GM21528 (cell line): ENCODE measurements at regions not wholly inside any gene's neighbourhood (a gene's known extent, or its start where the extent isn't known, plus 50 kb on each side); places are given as distances from the start of the nearest gene placed in this dataset.
"Not testable (repeated sequence)": the region's sequence is repeated elsewhere in the genome, so short reads cannot be mapped to it uniquely, and the experiment has no call there.

Source experiments
- ATAC-seq: cut with Tn5 transposase; IDR thresholded peaks from one replicate; pipeline ENCODE4 v1.9.1; 2021; ENCODE audit warnings: mild to moderate bottlenecking, moderate library complexity; ENCODE audit not compliant: unreplicated experiment, low FRiP score

DNA sequence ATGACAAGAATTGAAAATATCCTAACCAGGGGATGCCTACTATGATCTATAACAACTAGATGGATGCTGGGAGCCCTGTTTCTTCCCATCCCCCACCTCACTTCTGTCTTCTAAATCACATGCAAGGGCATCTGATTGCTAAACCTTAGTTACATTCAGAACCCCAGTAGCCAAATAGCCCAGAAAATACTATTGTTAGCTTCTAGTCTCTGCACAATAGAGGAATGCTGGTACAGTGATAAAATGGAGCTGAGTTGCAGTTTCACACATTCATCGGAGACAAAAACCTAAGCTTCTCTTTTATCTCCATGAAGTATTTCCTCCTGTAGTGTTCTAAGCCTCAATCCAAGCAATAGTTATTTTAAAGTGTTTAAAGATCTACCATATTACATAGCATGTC, 942.9 kb downstream of the RPS29 start:
- ATAC-seq = no peak

DNA sequence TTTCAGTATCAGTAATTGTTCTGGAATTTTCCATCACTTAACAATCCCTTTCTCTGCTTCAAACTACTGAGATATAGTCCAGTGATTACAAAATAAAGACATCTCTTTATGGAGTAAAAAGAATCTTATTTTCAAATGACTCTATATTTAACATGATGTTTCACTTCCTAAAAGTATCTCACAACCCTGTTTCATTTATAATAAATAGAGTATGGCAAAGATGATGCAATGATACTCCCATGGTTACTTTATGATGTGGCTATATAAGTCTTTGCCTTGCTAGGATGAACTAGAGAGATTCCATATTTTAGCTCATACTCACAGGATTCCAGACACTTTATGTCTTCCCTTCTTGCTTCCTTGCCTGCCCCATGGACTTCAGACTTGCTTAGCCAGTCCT, 953.5 kb upstream of the MDGA2 start:
- no peak for ATAC-seq

DNA sequence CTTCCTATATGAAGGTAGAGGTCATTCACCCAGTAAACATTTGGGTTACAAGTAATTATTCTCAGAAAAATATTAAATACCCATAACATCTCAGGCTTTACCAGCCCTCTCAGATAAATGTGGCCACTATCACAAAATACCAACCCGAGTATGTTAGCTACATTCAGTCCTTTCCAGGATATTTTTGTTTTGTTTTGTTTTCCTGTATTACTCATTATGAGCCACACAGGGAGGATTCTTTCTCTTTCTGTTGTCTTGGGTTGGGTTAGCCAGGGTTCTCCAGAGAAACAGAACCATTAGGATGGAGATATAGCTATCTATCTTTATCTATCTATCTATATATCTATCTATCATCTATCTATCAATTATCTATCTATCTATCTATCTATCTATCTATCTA, 947.6 kb upstream of the MDGA2 start:
- ATAC-seq = no peak

DNA sequence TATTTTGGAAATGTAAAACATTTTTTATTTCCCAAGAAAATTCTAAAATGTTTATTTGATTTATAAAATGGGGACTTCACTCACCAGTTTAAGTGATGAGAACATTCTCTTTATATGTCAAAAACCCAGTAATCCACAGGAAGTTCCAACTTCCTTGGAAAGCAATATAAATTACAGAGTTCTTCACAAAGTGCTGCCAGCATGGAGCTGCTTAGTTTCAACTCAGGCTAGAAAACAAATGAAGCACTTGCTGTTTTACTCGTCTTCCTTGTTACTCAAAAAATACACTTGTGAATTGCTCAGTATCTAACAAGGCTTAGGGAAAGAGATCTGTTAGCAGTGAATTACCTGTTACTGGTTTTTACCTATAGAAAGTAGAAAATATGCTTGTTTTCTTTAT, 942.7 kb upstream of the MDGA2 start:
- no peak for ATAC-seq

DNA sequence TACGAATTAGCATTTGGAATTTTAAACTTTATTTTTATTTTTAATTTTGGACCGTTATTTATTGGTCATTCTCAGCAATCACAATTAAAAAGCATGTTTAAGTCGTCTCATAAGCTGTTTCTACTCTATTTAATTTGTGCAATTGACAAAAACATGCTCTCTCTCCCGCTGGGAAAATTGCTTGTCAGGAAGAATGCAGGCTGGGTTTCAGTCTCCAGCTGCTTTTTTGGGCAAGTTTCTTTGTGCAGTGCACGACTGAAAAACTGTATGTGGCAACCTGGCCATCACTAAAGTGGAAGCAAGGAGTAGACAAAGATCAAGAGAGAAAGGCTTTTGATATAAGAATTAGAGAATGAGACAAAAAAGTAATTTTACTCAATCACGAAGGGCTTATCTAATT, 941.5 kb upstream of the MDGA2 start:
- no peak for ATAC-seq

DNA sequence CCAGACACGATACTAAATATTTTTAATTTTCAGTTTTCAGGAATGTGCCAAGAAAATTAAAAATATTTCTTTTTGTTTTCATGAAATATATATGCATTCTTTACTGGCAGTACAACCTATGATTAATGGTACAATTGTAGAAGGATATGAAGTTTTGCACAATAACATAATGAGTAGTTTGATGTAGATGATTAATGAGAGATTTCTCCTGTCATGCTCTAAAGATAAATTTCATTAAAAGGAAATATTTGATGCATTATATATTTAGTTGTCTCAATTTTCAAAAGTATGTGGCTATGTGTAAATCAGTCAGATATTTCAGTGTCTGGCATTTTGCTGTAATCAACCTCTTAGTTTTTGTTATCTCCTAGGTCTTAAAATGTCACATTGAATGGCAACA, 940.2 kb upstream of the MDGA2 start:
- ATAC-seq = no peak

DNA sequence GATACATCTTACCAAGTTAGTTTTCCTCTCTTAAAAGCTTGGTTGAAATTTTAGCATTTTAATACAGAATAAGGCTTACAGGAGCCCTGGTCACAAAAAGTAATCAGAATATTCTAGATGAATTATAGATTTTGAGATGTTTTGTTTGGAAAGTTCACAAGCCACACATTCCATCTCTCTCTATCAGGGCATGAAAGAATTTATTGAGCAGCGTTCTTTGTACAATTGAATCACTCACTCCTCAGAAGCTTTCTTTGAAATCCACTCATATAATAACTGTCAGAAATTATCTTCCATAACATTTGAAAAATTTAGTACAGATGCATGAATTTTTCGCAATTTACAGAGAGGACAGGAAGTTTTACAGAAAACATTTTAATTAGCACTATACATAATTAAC, 938.6 kb upstream of the MDGA2 start:
- ATAC-seq = no peak

DNA sequence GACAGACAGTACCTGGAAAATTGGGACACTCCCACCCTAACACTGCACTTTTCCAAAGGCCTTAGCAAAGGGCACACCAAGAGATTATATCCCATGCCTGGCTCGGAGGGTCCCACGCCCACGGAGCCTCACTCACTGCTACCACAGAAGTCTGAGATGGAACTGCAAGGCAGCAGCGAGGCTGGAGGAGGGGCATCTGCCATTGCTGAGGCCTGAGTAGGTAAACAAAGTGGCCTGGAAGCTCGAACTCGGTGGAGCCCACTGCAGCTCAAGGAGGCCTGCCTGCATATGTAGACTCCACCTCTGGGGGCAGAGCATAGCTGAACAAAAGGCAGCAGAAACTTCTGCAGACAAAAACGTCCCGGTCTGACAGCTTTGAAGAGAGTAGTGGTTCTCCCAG, 931.6 kb upstream of the MDGA2 start:
- ATAC-seq = not testable (repeated sequence)

DNA sequence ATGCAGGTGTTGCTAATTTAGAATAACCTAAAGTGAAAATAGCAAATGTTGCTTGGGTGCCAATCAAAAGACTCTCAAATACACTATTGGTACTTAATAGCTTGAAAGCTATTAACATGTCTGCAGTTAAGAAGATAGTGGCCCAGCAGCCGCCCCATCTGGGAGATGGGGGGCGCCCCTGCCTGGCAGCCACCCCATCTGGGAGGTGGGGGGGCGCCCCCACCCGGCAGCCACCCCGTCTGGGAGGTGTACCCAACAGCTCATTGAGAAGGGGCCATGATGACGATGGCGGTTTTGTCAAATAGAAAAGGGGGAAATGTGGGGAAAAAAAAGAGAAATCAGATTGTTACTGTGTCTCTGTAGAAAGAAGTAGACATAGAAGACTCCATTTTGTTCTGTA, 923.1 kb upstream of the MDGA2 start:
- ATAC-seq = no peak

DNA sequence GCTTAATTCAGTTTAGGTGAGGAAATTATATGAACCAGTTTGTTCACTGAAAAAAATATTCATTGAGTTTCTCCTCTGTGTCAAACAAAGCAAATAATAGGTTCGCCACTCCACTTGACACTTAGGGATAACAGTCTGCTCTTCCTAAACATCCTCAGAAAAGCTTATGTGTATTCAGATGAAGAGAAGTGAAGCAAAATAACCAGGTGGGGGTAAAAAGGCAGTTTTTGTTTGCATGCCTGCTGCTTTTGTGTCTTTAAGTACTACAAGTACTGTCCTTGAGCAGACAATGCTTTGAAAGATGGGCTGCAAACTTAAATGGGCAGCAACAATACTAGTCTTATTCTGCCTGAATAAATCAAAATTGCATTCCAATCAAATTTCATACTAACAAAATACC, 910.7 kb upstream of the MDGA2 start:
- no peak for ATAC-seq

DNA sequence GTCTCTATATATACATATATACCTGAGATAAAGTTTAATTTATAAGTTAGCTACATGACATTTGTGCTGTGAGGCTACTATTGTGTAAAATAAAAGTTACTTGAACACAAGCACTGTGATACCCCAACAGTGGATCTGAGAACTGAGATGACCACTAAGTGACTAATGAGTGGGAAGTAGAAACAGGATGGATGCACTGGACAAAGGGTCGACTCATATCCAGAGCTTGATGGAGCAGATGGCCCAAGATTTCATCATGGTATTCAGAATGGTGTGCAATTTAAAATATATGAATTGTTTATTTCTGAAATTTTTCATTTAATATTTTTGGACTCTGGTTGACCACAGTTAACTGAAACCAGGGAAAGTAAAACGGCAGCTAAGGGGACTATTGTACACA, 908.6 kb upstream of the MDGA2 start:
- ATAC-seq = peak; percentile 76

DNA sequence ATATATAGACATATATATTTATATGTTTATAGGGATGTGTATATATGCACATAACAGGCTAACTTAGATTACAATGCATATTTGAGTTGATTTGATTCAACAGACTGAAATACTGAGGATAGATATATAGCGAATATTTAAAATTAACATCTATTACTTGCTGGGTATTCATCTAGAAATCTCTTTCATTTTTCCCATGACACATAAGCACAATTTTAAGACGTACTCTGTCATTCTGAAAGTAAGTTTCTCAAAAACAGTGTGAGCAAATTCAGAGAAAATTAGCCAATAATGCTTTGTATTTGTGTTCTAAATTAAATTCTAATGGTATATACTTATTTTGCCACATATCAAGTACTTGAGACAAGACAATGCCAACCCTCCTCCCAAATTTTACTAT, 907.5 kb upstream of the MDGA2 start:
- no peak for ATAC-seq

DNA sequence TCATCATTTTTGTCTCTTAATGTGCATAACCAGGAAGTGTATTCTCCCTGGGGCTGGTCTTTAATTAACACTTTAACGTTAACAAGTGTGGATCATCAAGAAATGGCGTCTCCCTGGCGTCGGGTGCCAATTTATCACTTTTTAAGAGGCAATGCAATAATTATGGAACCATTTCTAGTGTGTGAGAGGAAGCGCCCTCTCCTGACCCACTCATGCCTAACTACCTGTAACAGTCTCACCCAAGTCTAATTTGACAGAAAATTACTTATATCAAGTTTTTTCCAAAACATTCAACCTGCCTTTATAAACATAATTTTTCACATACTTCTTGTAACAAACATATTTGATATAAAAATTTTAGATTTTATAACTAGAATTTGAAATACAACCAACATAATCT, 905.3 kb upstream of the MDGA2 start:
- no peak for ATAC-seq

DNA sequence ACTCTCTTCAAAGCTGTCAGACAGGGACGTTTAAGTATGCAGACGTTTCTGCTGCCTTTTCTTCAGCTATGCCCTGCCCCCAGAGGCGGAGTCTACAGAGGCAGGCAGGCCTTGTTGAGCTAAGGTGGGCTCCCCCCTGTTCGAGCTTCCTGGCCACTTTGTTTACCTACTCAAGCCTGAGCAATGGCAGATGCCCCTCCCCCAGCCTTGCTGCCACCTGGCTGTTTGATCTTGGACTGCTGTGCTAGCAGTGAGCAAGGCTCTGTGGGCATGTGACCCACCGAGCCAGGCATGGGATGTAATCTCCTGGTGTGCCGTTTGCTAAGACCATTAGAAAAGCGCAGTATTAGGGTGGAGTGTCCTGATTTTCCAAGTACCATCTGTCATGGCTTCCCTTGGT, 900.4 kb upstream of the MDGA2 start:
- no peak for ATAC-seq

DNA sequence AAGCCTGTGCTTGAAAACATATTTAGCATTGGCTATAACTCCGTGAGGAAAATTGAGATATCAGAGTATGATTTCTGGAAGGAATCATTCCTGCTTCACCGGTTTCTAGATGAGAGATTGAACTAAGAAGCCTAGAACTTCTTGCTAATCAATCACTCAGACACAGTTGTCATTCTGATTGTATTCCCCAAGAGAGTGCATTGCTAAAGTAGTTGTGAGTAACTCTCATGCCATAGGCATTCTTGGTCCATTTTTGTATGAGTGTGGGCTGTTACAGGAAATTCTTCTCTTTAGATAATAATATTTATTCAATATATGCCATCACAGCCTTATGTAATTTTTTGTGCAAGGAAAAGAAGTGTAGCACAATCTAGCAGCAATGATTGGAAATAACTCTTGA, 893.3 kb upstream of the MDGA2 start:
- no peak for ATAC-seq

DNA sequence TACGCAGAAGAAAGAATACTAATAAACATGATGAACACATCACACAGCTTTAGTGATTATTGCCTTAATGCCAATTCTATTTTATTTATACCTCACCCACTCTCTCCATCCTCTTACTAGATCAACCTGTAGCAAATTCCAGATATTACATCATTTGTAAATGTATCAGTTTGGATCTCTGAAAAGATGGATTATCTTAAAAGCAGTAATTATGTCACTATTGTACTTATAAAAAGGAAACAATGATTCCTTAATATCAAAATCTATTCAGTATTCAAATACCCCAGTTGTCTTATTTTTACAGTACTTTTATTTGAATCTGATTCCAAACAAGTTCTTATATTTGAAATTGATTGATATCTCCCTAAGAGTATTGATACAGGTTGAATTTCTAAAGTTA, 892.8 kb upstream of the MDGA2 start:
- ATAC-seq = no peak

DNA sequence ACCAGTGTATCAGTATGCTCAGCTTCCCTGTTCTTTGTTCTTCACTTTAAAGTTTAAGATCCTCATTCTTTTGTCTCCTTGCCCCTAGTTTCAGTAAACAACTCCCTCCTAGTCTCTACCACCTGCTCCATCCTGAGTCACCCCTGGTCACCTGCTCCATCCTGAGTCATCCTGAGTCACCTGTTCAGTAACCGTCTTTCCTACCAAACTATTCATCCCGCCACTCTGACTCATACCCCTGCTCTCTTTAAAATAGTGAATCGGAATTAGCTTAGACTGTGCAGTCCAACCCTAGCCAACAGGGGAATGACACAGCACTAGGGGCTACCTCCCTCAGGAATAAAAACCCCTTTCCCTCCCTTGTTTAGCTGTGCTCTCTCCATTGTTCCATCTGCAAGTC, 888.1 kb upstream of the MDGA2 start:
- no peak for ATAC-seq

DNA sequence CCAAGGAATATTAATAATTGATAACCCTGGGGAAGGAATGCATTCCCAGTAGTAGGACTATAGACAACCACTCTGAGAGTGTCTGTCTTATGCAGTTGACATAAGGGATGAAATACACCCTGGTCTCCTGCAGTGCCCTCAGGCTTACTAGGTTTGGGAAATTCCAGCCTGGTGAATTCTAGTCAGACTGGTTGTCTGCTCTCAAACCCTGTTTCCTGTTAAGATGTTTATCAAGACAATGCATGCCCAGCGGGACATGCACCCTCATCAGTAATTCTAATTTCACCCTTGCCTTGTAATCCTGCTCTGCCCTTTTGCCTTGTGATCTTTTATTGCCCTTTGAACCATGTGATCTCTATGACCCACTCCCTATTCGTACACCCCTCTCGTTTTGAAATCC, 886.0 kb upstream of the MDGA2 start:
- not testable (repeated sequence) for ATAC-seq

DNA sequence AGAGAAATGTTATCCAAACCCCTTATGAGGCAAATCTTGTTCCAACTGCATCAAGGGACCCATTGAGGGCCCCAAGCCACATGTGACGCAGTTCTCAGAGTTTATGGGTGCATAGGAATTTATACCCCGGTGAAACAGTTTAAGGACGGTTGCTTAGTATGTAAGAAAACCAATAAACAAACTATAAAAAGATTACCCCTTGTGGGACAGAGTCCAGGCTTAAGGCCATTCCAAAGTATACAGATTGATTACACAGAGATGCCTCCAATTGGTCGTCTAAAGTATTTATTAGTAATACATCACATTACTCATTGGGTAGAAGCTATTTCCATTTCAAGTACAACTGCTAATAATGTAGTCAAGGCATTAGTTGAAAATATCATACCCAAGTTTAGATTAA, 885.0 kb upstream of the MDGA2 start:
- ATAC-seq = no peak

DNA sequence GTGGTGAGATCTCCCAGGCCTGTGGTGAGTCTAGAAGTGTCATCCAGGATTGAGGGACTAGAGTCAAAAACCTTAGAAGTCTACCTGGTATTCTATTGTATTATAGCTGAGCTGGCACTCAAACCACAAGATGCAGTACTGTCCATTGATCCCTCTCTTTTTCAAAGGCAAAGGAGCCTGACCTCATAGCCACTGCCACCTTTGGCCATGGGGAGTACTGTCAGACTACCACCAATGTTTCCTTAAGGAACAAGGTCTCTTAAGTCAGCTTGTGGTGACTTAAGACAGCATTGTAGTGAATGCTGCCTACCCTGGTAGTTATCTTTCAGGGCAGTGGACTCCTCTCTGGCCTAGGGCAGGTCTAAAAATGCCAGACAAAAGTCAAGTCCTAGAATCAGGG, 878.0 kb upstream of the MDGA2 start:
- no peak for ATAC-seq

DNA sequence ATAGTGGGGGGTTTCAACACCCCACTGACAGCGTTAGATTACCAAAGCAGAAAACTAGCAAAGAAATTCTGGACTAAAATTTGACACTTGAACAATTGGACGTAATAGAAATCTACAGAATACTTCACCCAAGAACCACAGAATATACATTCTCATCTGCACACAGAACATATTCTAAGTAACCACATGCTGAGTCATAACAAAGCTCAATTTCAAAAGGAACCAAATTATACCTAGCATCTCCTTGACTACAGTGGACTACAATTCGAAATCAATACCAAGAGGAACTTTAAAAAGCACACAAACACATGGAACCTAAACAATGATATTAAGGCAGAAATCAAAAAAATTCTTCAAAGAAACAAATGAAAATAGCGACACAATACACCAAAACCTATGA, 871.6 kb upstream of the MDGA2 start:
- no peak for ATAC-seq

DNA sequence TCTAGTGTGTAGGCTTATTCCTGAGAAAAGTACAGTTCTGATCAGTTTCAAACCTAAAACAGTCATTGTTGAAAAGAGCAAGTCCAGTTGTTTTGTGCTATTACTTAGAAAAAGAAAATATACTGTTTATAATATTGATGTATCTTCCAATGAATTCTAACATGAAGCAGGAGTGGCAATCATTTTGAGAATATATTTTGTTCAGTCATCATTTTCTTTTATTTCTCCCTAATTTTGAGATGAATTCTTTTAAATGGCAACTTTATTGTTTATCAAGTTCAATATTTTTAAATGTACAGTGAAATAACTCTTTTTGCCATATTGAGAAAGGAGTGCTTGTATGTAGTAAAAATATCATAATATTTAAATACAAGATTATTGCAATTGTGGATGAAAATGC, 862.2 kb upstream of the MDGA2 start:
- ATAC-seq = no peak

DNA sequence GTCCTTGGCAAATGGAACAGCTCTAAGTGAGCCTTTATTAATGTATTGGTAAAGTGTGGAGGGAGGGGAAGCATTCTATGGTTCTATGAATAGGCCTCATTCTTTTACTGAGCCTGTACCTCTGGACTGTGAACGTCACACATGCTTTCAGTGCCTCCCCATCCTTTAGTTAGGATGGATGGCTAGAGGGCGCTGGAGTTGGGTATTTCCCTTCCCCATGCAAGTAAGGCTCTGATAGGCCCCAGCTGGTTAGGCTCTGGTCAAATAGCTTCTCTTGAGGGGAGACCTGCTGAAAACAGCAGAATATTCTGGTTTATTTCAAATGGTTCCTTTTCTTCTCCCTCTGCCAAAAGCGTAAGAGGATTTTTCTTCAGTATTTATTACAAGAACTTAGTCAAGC, 860.9 kb upstream of the MDGA2 start:
- ATAC-seq = no peak

DNA sequence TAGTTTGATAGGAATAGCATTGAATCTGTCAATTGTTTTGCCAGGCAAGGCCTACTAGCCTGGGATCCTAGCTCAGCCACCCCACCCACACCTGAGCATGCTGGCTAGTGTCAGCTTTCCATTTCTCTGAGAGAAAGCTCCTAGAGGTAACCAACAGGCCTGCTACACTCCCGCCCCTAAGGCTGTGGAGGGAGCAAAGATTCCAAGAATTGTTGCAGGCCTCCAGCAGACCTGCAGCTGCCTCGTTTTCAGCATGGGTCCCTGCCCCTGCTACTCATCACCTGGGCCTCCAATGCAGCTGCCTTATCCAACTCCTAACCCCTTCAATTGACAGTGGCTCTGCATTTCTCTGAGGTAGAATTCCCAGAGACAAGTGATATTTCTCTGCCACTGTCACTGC, 852.4 kb upstream of the MDGA2 start:
- no peak for ATAC-seq
